ENCODE measurements at regions not wholly inside any gene's neighbourhood (a gene's known extent, or its start where the extent isn't known, plus 50 kb on each side); places are given as distances from the start of the nearest gene placed in this dataset.

DNA sequence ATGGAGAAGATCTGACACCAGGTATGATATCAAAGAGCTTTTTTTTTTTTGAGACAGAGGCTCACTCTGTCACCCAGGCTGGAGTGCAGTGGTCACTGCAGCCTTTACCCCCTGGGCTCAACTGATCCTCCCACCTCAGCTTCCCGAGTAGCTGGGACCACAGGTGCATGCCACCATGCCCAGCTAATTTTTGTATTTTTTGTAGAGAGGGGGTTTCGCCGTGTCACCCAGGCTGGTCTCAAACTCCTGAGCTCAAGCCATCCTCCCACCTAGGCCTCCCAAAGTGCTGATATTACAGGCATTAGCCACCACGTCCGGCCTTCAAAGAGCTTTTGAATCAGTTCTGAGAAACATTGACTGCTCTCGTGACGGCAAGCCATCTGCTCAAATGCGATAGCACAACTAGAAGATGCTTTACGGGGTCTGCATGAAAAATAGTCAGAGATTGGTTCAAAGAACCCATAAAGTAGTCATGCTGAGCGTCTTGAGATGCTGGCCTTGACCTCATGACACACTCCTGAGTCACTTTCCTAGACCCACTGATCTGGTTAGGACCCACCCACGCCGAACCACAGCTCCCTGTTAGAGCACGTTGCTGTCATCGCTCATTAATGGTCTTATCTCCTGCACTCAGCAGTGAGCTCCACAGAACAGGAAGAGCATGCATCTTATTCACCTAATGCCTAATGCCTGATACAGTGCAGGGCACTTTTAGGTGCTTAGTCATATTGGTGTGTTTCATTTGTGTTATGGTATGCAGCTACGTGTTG is 57.0 kb upstream of the NR2F2 start:
- TF ChIP-seq CTCF (IDR thresholded peaks at IDR 0.05; ENCODE audit: poor library complexity, severe bottlenecking) = no peak
- ATAC-seq (ENCODE audit: low read depth) = peak; percentile 96
- peak overlapping the region; percentile 97 for H3K27ac ChIP-seq (ENCODE audit: poor library complexity, severe bottlenecking)
- no peaks in the 10 kb centered on the region for H3K9me3 ChIP-seq (ENCODE audit: severe bottlenecking)
- no peak overlapping the region for H3K4me3 ChIP-seq (ENCODE audit: severe bottlenecking)
- peaks cover 67% of the 10 kb centered on the region for H3K4me1 ChIP-seq (ENCODE audit: insufficient read depth, poor library complexity, severe bottlenecking)
- no peaks in the 10 kb centered on the region for H3K27me3 ChIP-seq (ENCODE audit: insufficient read depth, poor library complexity, severe bottlenecking)
- no peaks in the 10 kb centered on the region for H3K36me3 ChIP-seq (ENCODE audit: low read depth)
- peak; percentile 100 for DNase-seq (ENCODE audit: low spot score)

DNA sequence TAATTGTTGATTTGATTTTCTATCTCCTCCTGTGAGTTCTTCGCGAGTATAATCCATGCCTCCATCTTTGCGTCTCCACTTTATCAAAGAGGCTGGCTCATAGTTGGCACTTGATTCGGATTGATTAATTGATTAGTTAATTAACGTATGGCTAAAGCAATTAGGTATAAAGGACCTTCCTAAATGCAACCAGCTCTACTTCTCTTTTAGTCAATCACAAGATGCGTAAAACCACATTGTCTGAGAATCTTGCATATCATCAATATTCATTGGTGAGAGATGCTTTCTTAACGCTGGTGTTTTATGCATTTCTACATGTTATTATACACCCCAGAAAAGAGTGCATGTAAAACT is 56.4 kb upstream of the NR2F2 start:
- no peak for TF ChIP-seq CTCF (IDR thresholded peaks at IDR 0.05; ENCODE audit: poor library complexity, severe bottlenecking)
- no peak overlapping the region for H3K4me3 ChIP-seq (ENCODE audit: severe bottlenecking)
- H3K27me3 ChIP-seq (ENCODE audit: insufficient read depth, poor library complexity, severe bottlenecking) = no peaks in the 10 kb centered on the region
- ATAC-seq (ENCODE audit: low read depth) (no peak), DNase-seq (ENCODE audit: low spot score) (no peak)
- H3K9me3 ChIP-seq (ENCODE audit: severe bottlenecking) = no peaks in the 10 kb centered on the region
- peak overlapping the region; percentile 97 for H3K27ac ChIP-seq (ENCODE audit: poor library complexity, severe bottlenecking)
- H3K36me3 ChIP-seq (ENCODE audit: low read depth) = no peaks in the 10 kb centered on the region
- H3K4me1 ChIP-seq (ENCODE audit: insufficient read depth, poor library complexity, severe bottlenecking) = peaks cover 61% of the 10 kb centered on the region

DNA sequence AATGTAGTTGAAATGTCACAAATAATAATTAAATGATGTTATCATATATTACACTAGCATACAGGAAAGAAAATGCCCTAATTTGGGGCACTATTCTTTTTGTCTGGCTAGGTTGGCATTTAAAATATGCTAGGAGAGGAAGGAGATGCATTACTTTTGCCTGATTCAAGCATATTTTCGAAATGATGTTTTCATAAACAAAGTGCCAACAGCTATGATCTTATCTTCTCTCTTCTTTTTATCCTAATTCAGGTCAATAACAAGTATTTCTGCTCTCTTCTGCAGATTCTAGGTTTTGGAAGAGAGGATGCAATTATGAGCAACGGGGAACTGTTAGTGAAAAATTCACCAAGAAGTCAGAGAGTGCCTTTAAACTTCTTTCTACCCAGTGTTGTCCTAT is 55.8 kb upstream of the NR2F2 start:
- peak overlapping the region; percentile 97 for H3K27ac ChIP-seq (ENCODE audit: poor library complexity, severe bottlenecking)
- ATAC-seq (ENCODE audit: low read depth) (peak; percentile 20), DNase-seq (ENCODE audit: low spot score) (no peak)
- no peaks in the 10 kb centered on the region for H3K27me3 ChIP-seq (ENCODE audit: insufficient read depth, poor library complexity, severe bottlenecking)
- H3K4me3 ChIP-seq (ENCODE audit: severe bottlenecking) = no peak overlapping the region
- no peak for TF ChIP-seq CTCF (IDR thresholded peaks at IDR 0.05; ENCODE audit: poor library complexity, severe bottlenecking)
- H3K9me3 ChIP-seq (ENCODE audit: severe bottlenecking) = no peaks in the 10 kb centered on the region
- peaks cover 55% of the 10 kb centered on the region for H3K4me1 ChIP-seq (ENCODE audit: insufficient read depth, poor library complexity, severe bottlenecking)
- no peaks in the 10 kb centered on the region for H3K36me3 ChIP-seq (ENCODE audit: low read depth)

GRCh38 chr15:96276438-96277210 is 53.9 kb upstream of the NR2F2 start:
- DNase-seq (ENCODE audit: low spot score) = no peak
- H3K27ac ChIP-seq (ENCODE audit: poor library complexity, severe bottlenecking) = peak overlapping the region; percentile 97

More at GRCh38 chr15:96276438-96277210, 53.9 kb upstream of the NR2F2 start:
- Histone ChIP-seq H3K9me3 (ENCODE audit: severe bottlenecking) (no peaks in the 10 kb centered on the region), H3K4me3 (ENCODE audit: severe bottlenecking) (no peak overlapping the region), H3K27me3 (ENCODE audit: insufficient read depth, poor library complexity, severe bottlenecking) (no peaks in the 10 kb centered on the region), H3K4me1 (ENCODE audit: insufficient read depth, poor library complexity, severe bottlenecking) (peaks cover 40% of the 10 kb centered on the region), H3K36me3 (ENCODE audit: low read depth) (no peaks in the 10 kb centered on the region)
- TF ChIP-seq CTCF (IDR thresholded peaks at IDR 0.05; ENCODE audit: poor library complexity, severe bottlenecking) = no peak
- peak; percentile 43 for ATAC-seq (ENCODE audit: low read depth)
